HL-60 (cell line): ENCODE measurements at regions not wholly inside any gene's neighbourhood (a gene's known extent, or its start where the extent isn't known, plus 50 kb on each side); places are given as distances from the start of the nearest gene placed in this dataset.

Source experiments
- GABPA ChIP-seq: IDR thresholded peaks from 2 replicates; pipeline ENCODE4 v1.6.1; 2012; ENCODE audit warnings: low read depth
- POLR2AphosphoS5 ChIP-seq: IDR thresholded peaks from 2 replicates; pipeline ENCODE4 v1.6.1; 2012; ENCODE audit warnings: low read depth
- REST ChIP-seq: IDR thresholded peaks from 2 replicates; pipeline ENCODE4 v1.6.1; 2012; ENCODE audit warnings: low read depth; ENCODE audit not compliant: insufficient replicate concordance
- SPI1 ChIP-seq: IDR thresholded peaks from 2 replicates; pipeline ENCODE4 v1.6.1; 2012; ENCODE audit warnings: low read depth, mild to moderate bottlenecking, borderline replicate concordance
- TF ChIP-seq, protein P1 (sequence below): IDR thresholded peaks from one replicate; pipeline ENCODE4 v1.5.1; 2011; ENCODE audit warnings: low read length, control low read depth, inconsistent platforms; ENCODE audit not compliant: insufficient read depth

DNA sequence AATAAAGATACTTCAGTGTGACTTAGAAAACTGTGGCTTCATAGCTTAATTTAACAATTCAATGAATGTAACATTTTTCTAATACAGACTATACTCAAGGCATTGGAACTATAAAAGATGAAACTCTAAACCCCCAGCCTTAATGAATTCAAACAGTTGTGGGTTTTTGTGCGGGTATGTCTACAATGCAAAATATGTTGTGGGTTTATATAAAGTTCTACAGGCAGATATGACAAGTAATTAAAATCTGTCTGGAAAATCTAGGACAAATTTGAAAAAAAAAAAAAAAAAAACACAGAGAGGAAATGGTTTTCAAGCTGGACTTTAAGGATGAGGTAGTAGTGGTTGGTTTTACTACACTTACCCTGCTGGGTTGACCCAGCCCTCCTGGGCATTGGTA, 467.5 kb upstream of the TLE4 start:
- TF ChIP-seq, protein P1, sequence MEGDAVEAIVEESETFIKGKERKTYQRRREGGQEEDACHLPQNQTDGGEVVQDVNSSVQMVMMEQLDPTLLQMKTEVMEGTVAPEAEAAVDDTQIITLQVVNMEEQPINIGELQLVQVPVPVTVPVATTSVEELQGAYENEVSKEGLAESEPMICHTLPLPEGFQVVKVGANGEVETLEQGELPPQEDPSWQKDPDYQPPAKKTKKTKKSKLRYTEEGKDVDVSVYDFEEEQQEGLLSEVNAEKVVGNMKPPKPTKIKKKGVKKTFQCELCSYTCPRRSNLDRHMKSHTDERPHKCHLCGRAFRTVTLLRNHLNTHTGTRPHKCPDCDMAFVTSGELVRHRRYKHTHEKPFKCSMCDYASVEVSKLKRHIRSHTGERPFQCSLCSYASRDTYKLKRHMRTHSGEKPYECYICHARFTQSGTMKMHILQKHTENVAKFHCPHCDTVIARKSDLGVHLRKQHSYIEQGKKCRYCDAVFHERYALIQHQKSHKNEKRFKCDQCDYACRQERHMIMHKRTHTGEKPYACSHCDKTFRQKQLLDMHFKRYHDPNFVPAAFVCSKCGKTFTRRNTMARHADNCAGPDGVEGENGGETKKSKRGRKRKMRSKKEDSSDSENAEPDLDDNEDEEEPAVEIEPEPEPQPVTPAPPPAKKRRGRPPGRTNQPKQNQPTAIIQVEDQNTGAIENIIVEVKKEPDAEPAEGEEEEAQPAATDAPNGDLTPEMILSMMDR: no peak
- TF ChIP-seq REST (no peak), POLR2AphosphoS5 (no peak), SPI1 (no peak), GABPA (no peak)
